B cell (primary cell): ENCODE measurements at regions not wholly inside any gene's neighbourhood (a gene's known extent, or its start where the extent isn't known, plus 50 kb on each side); places are given as distances from the start of the nearest gene placed in this dataset.

Experiments used
- ATAC-seq: fragments of 200-7000 bp; cut with Tn5 transposase; one replicate; pipeline ENCODE4 v1.10.0; 2021; ENCODE audit warnings: low read depth, mild to moderate bottlenecking, moderate number of reproducible peaks, moderate library complexity
- CTCF ChIA-PET: fragments of 350-600 bp; sonication (Branson Sonifier 250); formaldehyde crosslinking; loops from one replicate; lab custom pipeline; 2021; ENCODE audit warnings: antibody characterized with exemption, inconsistent platforms; lab: Charles Lee
- POLR2A ChIA-PET: fragments of 350-600 bp; sonication (Branson Sonifier 250); formaldehyde crosslinking; loops from one replicate; lab custom pipeline; 2021; ENCODE audit warnings: antibody characterized with exemption; lab: Charles Lee
- DNase-seq: peaks from one replicate; pipeline ENCODE4 v3.0.0; 2013
- H2AFZ ChIP-seq: 2 replicates; pipeline ENCODE4 v1.6.1; 2012; ENCODE audit warnings: mild to moderate bottlenecking, low read depth, low read length; ENCODE audit not compliant: insufficient read depth, poor library complexity, severe bottlenecking
- H3K27ac ChIP-seq, 2 donors: 1 replicate in 1 of 2; 2 replicates in 1 of 2; pipeline ENCODE4 v1.5.1; 2012 to 2013; ENCODE audit warnings: low read length in 2 of 2, mild to moderate bottlenecking in 2 of 2, moderate library complexity in 1 of 2
- H3K27me3 ChIP-seq, 4 experiments: fragments of 200-600 bp in 1 of 4; sonication (generic) in 1 of 4; replicated peaks in 1 of 4; 1 replicate in 2 of 4; 2 replicates in 2 of 4; pipeline versions ENCODE4 v1.6.1 to v1.7.0; 2013 to 2016; ENCODE audit warnings: low read length in 3 of 4, mild to moderate bottlenecking in 2 of 4, mixed read lengths in 1 of 4, moderate library complexity in 1 of 4; ENCODE audit not compliant: insufficient read depth in 4 of 4, control insufficient read depth in 3 of 4; ENCODE audit errors: control extremely low read depth in 1 of 4
- H3K36me3 ChIP-seq, 2 experiments: replicated peaks in 1 of 2; 1 replicate in 1 of 2; 2 replicates in 1 of 2; pipeline versions ENCODE4 v1.6.1 to v1.7.1; 2013; ENCODE audit warnings: low read length in 1 of 2; ENCODE audit not compliant: insufficient read depth in 2 of 2, control insufficient read depth in 1 of 2; ENCODE audit errors: control extremely low read depth in 1 of 2, extremely low read depth in 1 of 2
- H3K4me1 ChIP-seq, 2 donors: fragments of 200-600 bp in 1 of 2; sonication (generic) in 1 of 2; 1 replicate in 1 of 2; 2 replicates in 1 of 2; pipeline versions ENCODE4 v1.5.1 to v1.6.1; 2013 to 2017; ENCODE audit warnings: low read length in 2 of 2; ENCODE audit not compliant: control insufficient read depth in 2 of 2, insufficient read depth in 2 of 2
- H3K4me2 ChIP-seq: replicated peaks from 2 replicates; pipeline ENCODE3; 2012; ENCODE audit warnings: mild to moderate bottlenecking, low read depth, low read length; ENCODE audit not compliant: poor library complexity, severe bottlenecking
- H3K4me3 ChIP-seq, 5 experiments: fragments of 200-600 bp in 1 of 5; sonication (generic) in 1 of 5; 1 replicate in 3 of 5; 2 replicates in 2 of 5; pipeline versions ENCODE4 v1.5.1 to v1.7.0; 2011 to 2016; ENCODE audit warnings: low read length in 4 of 5, mild to moderate bottlenecking in 4 of 5, low read depth in 2 of 5, control low read depth in 1 of 5, moderate library complexity in 1 of 5; ENCODE audit not compliant: insufficient read depth in 1 of 5; ENCODE audit errors: control extremely low read depth in 1 of 5, extremely low read depth in 1 of 5
- H3K79me2 ChIP-seq: fragments of 200-600 bp; sonication (generic); one replicate; pipeline ENCODE4 v1.6.0; 2016; ENCODE audit warnings: low read length; ENCODE audit not compliant: control insufficient read depth, insufficient read depth
- H3K9ac ChIP-seq: fragments of 200-600 bp; sonication (generic); 2 replicates; pipeline ENCODE4 v1.6.1; 2017; ENCODE audit warnings: mild to moderate bottlenecking, low read length, moderate library complexity
- H3K9me3 ChIP-seq, 3 donors: one replicate each; pipeline versions ENCODE4 v1.6.1 to v1.7.1; 2013; ENCODE audit warnings: low read length in 2 of 3; ENCODE audit not compliant: control insufficient read depth in 2 of 3, insufficient read depth in 1 of 3; ENCODE audit errors: control extremely low read depth in 1 of 3
- H4K20me1 ChIP-seq: 2 replicates; pipeline ENCODE4 v1.6.0; 2012; ENCODE audit warnings: mild to moderate bottlenecking, low read length; ENCODE audit not compliant: insufficient read depth, control insufficient read depth, poor library complexity, severe bottlenecking
- H3K27ac Mint-ChIP-seq: one replicate; pipeline ENCODE4 v1.8.0; 2021; ENCODE audit warnings: mixed read lengths
- H3K27me3 Mint-ChIP-seq: one replicate; pipeline ENCODE4 v1.8.0; 2021; ENCODE audit warnings: mixed read lengths
- H3K4me1 Mint-ChIP-seq: one replicate; pipeline ENCODE4 v1.8.0; 2021; ENCODE audit warnings: mixed read lengths
- H3K4me3 Mint-ChIP-seq: one replicate; pipeline ENCODE4 v1.8.0; 2021; ENCODE audit warnings: mixed read lengths
- H3K9me3 Mint-ChIP-seq: one replicate; pipeline ENCODE4 v1.8.0; 2022; ENCODE audit warnings: mixed read lengths; ENCODE audit not compliant: insufficient read depth
- CTCF ChIP-seq: fragments of 200-600 bp; IDR thresholded peaks from one replicate; pipeline ENCODE4 v1.8.0; 2022; ENCODE audit warnings: antibody characterized with exemption, mild to moderate bottlenecking
- EZH2 ChIP-seq: IDR thresholded peaks from 2 replicates; pipeline ENCODE4 v1.6.1; 2012; ENCODE audit warnings: borderline replicate concordance, low read depth, mild to moderate bottlenecking, moderate library complexity, low read length; ENCODE audit not compliant: insufficient read depth, poor library complexity, severe bottlenecking
- WGBS: methylation state at CpG from one replicate; pipeline ENCODE4 v1.1.5; 2013; ENCODE audit warnings: missing lambda C conversion rate; ENCODE audit not compliant: insufficient coverage; 5-methylcytosine and 5-hydroxymethylcytosine counted together
- intact Hi-C: fragments of 100-400 bp; cut with micrococcal nuclease; formaldehyde crosslinking; loops from one replicate; pipeline ENCODE4 v1.10.0; 2022

- no CpG with 5 or more reads among the region's 3 CpGs for WGBS
- ATAC-seq = no peak
- TF ChIP-seq CTCF = no peak
- no peak for TF ChIP-seq EZH2
Measured at GRCh38 chr18:41849632-41850031, 105.4 kb upstream of the PIK3C3 start.

GRCh38 chr18:41845563-41845962 is 109.5 kb upstream of the PIK3C3 start:
- H3K79me2 ChIP-seq = no peaks in the 10 kb centered on the region
- no peaks in the 10 kb centered on the region for H3K9me3 ChIP-seq
- ChIA-PET POLR2A (no interaction called here), CTCF (no interaction called here)
- no peaks in the 10 kb centered on the region for H3K4me1 ChIP-seq
- H4K20me1 ChIP-seq = no peaks in the 10 kb centered on the region
- no peak overlapping the region for H3K9ac ChIP-seq
- no peak overlapping the region for H3K4me3 ChIP-seq
- no peak overlapping the region for H3K27ac Mint-ChIP-seq
- no peaks in the 10 kb centered on the region for H3K4me1 Mint-ChIP-seq
- H3K27me3 Mint-ChIP-seq = no peaks in the 10 kb centered on the region
- no peak overlapping the region for H3K27ac ChIP-seq
- WGBS = no CpG with 5 or more reads among the region's 4 CpGs
- intact Hi-C loops = no loop called here
- H2AFZ ChIP-seq = no peak overlapping the region
- peaks cover 0 to 3% (median 0%) of the 10 kb centered on the region in 4 experiments for H3K27me3 ChIP-seq
- no peak for TF ChIP-seq CTCF
- TF ChIP-seq EZH2 = no peak
- no peak overlapping the region for H3K4me2 ChIP-seq
- DNase-seq = no peak
- H3K9me3 Mint-ChIP-seq = no peaks in the 10 kb centered on the region
- no peaks in the 10 kb centered on the region for H3K36me3 ChIP-seq
- no peak overlapping the region for H3K4me3 Mint-ChIP-seq
- no peak for ATAC-seq

More at GRCh38 chr18:41849632-41850031, 105.4 kb upstream of the PIK3C3 start:
- H3K4me3 Mint-ChIP-seq = no peak overlapping the region
- intact Hi-C loops = no loop called here
- ChIA-PET POLR2A (no interaction called here), CTCF (no interaction called here)
- no peak for DNase-seq
- Histone ChIP-seq H3K9me3 (no peaks in the 10 kb centered on the region), H3K27me3 (peaks cover 0 to 3% (median 0%) of the 10 kb centered on the region in 4 experiments), H3K27ac (no peak overlapping the region), H3K4me2 (no peak overlapping the region), H3K36me3 (no peaks in the 10 kb centered on the region), H3K4me3 (no peak overlapping the region), H3K79me2 (no peaks in the 10 kb centered on the region), H4K20me1 (no peaks in the 10 kb centered on the region), H2AFZ (no peak overlapping the region), H3K9ac (no peak overlapping the region), H3K4me1 (no peaks in the 10 kb centered on the region)
- no peaks in the 10 kb centered on the region for H3K4me1 Mint-ChIP-seq
- no peaks in the 10 kb centered on the region for H3K27me3 Mint-ChIP-seq
- H3K9me3 Mint-ChIP-seq = no peaks in the 10 kb centered on the region
- H3K27ac Mint-ChIP-seq = no peak overlapping the region
